GM12865 (cell line): ENCODE measurements at regions not wholly inside any gene's neighbourhood (a gene's known extent, or its start where the extent isn't known, plus 50 kb on each side); places are given as distances from the start of the nearest gene placed in this dataset.
"Not testable (repeated sequence)": the region's sequence is repeated elsewhere in the genome, so short reads cannot be mapped to it uniquely, and the experiment has no call there.

Experiments
- DNase-seq: peaks from one replicate; pipeline ENCODE4 v3.0.0; 2010; ENCODE audit warnings: low read depth
- H3K4me3 ChIP-seq: 2 replicates; pipeline ENCODE4 v1.5.1; 2011; ENCODE audit warnings: mild to moderate bottlenecking, low read depth, low read length, control low read depth
- TF ChIP-seq, protein P1 (sequence below): IDR thresholded peaks from 2 replicates; pipeline ENCODE4 v1.5.1; 2011; ENCODE audit warnings: low read length, control low read depth, low read depth, inconsistent platforms; ENCODE audit not compliant: insufficient read depth; ENCODE audit errors: missing control alignments

DNA sequence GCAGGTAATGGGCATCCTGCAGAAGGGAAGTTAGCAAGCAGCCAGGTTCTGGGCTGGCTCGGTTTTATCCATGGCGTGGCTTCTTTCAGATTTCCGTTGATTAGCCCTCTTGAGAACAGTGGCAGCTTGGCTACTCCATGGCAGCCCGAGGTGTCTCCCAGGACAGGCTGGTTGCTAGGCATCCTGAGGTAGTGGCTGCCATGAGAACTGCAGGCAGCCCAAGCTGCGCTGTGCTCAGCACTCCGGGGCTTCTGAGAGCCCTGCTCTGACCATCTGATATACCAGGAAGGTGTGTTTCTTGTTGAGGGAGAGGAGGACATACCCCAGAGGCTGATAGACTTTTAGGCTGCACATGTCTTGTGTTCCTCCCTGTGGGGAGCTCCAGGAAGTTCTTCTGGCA lies 253.4 kb upstream of the CASK start:
- TF ChIP-seq, protein P1, sequence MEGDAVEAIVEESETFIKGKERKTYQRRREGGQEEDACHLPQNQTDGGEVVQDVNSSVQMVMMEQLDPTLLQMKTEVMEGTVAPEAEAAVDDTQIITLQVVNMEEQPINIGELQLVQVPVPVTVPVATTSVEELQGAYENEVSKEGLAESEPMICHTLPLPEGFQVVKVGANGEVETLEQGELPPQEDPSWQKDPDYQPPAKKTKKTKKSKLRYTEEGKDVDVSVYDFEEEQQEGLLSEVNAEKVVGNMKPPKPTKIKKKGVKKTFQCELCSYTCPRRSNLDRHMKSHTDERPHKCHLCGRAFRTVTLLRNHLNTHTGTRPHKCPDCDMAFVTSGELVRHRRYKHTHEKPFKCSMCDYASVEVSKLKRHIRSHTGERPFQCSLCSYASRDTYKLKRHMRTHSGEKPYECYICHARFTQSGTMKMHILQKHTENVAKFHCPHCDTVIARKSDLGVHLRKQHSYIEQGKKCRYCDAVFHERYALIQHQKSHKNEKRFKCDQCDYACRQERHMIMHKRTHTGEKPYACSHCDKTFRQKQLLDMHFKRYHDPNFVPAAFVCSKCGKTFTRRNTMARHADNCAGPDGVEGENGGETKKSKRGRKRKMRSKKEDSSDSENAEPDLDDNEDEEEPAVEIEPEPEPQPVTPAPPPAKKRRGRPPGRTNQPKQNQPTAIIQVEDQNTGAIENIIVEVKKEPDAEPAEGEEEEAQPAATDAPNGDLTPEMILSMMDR = no peak
- no peak for DNase-seq
- no peak overlapping the region for H3K4me3 ChIP-seq

GRCh38 chrX:42175843-42176242 lies 252.5 kb upstream of the CASK start:
- TF ChIP-seq, protein P1 = no peak
- no peak for DNase-seq
- H3K4me3 ChIP-seq = no peak overlapping the region

DNA sequence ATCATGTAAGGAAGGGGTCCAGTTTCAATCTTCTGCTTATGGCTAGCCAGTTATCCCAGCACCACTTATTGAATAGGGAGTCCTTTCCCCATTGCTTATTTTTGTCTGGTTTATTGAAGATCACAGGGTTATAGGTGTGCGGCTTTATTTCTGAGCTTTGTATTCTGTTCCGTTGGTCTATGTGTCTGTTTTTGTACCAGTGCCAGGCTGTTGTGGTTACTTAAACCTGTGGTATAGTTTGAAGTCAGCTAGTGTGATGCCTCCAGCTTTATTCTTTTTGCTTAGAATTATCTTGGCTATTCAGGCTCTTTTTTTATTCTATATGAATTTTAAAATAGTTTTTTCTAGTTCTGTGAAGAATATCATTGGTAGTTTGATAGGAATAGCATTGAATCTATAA lies 234.6 kb upstream of the CASK start:
- DNase-seq, H3K4me3 ChIP-seq: not testable (repeated sequence)

- DNase-seq = no peak
- TF ChIP-seq, protein P1 = no peak
- H3K4me3 ChIP-seq = no peak overlapping the region
Measured at GRCh38 chrX:42151808-42152207, 228.5 kb upstream of the CASK start.

GRCh38 chrX:42149765-42150164 lies 226.4 kb upstream of the CASK start:
- TF ChIP-seq, protein P1 = no peak
- no peak overlapping the region for H3K4me3 ChIP-seq
- DNase-seq = no peak

GRCh38 chrX:42149281-42149680 lies 225.9 kb upstream of the CASK start:
- H3K4me3 ChIP-seq = no peak overlapping the region
- DNase-seq = no peak
- TF ChIP-seq, protein P1 = no peak

- TF ChIP-seq, protein P1 = no peak
- no peak for DNase-seq
- H3K4me3 ChIP-seq = no peak overlapping the region
Measured at GRCh38 chrX:42143866-42144592, 220.7 kb upstream of the CASK start.
